Epithelial cell of prostate (primary cell): ENCODE measurements at regions not wholly inside any gene's neighbourhood (a gene's known extent, or its start where the extent isn't known, plus 50 kb on each side); places are given as distances from the start of the nearest gene placed in this dataset.
"Not testable (repeated sequence)": the region's sequence is repeated elsewhere in the genome, so short reads cannot be mapped to it uniquely, and the experiment has no call there.

ENCODE experiments used
- DNase-seq: peaks from one replicate; pipeline ENCODE4 v3.0.0-alpha.2; 2011; ENCODE audit warnings: low read depth, low spot score
- H3K27ac ChIP-seq: fragments of 450-650 bp; 2 replicates; pipeline ENCODE4 v1.5.1; 2017; ENCODE audit warnings: mild to moderate bottlenecking

GRCh38 chr6:9783567-9783966 lies 631.3 kb downstream of the TFAP2A start:
- no peak overlapping the region for H3K27ac ChIP-seq
- no peak for DNase-seq

- no peak for DNase-seq
- no peak overlapping the region for H3K27ac ChIP-seq
Measured at GRCh38 chr6:9766240-9766915, 648.5 kb downstream of the TFAP2A start.

GRCh38 chr6:9761220-9761619 lies 653.7 kb downstream of the TFAP2A start:
- no peak for DNase-seq
- H3K27ac ChIP-seq: no peak overlapping the region

GRCh38 chr6:9754515-9754914 lies 660.4 kb downstream of the TFAP2A start:
- no peak overlapping the region for H3K27ac ChIP-seq
- no peak for DNase-seq

GRCh38 chr6:9745966-9746365 lies 668.9 kb downstream of the TFAP2A start:
- no peak overlapping the region for H3K27ac ChIP-seq
- no peak for DNase-seq

GRCh38 chr6:9745476-9745875 lies 669.4 kb downstream of the TFAP2A start:
- no peak overlapping the region for H3K27ac ChIP-seq
- no peak for DNase-seq

GRCh38 chr6:9744119-9744518 lies 670.8 kb downstream of the TFAP2A start:
- DNase-seq: no peak
- H3K27ac ChIP-seq: no peak overlapping the region

GRCh38 chr6:9732056-9732455 lies 682.8 kb downstream of the TFAP2A start:
- H3K27ac ChIP-seq: no peak overlapping the region
- no peak for DNase-seq

- DNase-seq, H3K27ac ChIP-seq: not testable (repeated sequence)
Measured at GRCh38 chr6:9725776-9726175, 689.1 kb downstream of the TFAP2A start.

- no peak for DNase-seq
- H3K27ac ChIP-seq: no peak overlapping the region
Measured at GRCh38 chr6:9717568-9717967, 697.3 kb downstream of the TFAP2A start.

GRCh38 chr6:9711365-9711764 lies 703.5 kb downstream of the TFAP2A start:
- no peak overlapping the region for H3K27ac ChIP-seq
- no peak for DNase-seq

GRCh38 chr6:9710574-9710973 lies 704.3 kb downstream of the TFAP2A start:
- H3K27ac ChIP-seq: no peak overlapping the region
- DNase-seq: no peak

- no peak for DNase-seq
- no peak overlapping the region for H3K27ac ChIP-seq
Measured at GRCh38 chr6:9708600-9708999, 706.3 kb downstream of the TFAP2A start.

GRCh38 chr6:9704989-9705388 lies 709.9 kb downstream of the TFAP2A start:
- no peak overlapping the region for H3K27ac ChIP-seq
- no peak for DNase-seq

GRCh38 chr6:9702914-9703313 lies 712.0 kb downstream of the TFAP2A start:
- no peak overlapping the region for H3K27ac ChIP-seq
- DNase-seq: no peak

- DNase-seq: no peak
Measured at GRCh38 chr6:9699888-9700287, 715.0 kb downstream of the TFAP2A start.

GRCh38 chr6:9697263-9697931 lies 717.5 kb downstream of the TFAP2A start:
- no peak overlapping the region for H3K27ac ChIP-seq
- DNase-seq: no peak

More at GRCh38 chr6:9699888-9700287, 715.0 kb downstream of the TFAP2A start:
- no peak overlapping the region for H3K27ac ChIP-seq

GRCh38 chr6:9690388-9690787 lies 724.5 kb downstream of the TFAP2A start:
- DNase-seq: no peak
- no peak overlapping the region for H3K27ac ChIP-seq

- not testable (repeated sequence) for H3K27ac ChIP-seq, DNase-seq
Measured at GRCh38 chr6:9680727-9681126, 734.1 kb downstream of the TFAP2A start.

- H3K27ac ChIP-seq: no peak overlapping the region
- DNase-seq: no peak
Measured at GRCh38 chr6:9675122-9675521, 739.8 kb downstream of the TFAP2A start.

- no peak overlapping the region for H3K27ac ChIP-seq
- DNase-seq: no peak
Measured at GRCh38 chr6:9659848-9660247, 755.0 kb downstream of the TFAP2A start.

GRCh38 chr6:9657994-9658393 lies 756.9 kb downstream of the TFAP2A start:
- DNase-seq: peak; percentile 72
- H3K27ac ChIP-seq: peak overlapping the region; percentile 21
